T1000 (cell line): ENCODE measurements at regions not wholly inside any gene's neighbourhood (a gene's known extent, or its start where the extent isn't known, plus 50 kb on each side); places are given as distances from the start of the nearest gene placed in this dataset.

Source experiments
- DNase-seq: peaks from one replicate; lab custom pipeline; 2025; ENCODE audit warnings: mixed read lengths; lab: John Stamatoyannopoulos, UW

GRCh38 chr16:5374184-5374583 lies 276.6 kb upstream of the EEF2KMT start:
- no peak for DNase-seq

- DNase-seq: no peak
Observed at GRCh38 chr16:5367951-5368350, 270.4 kb upstream of the EEF2KMT start.

GRCh38 chr16:5366126-5366525 lies 268.5 kb upstream of the EEF2KMT start:
- DNase-seq: no peak

- no peak for DNase-seq
Observed at GRCh38 chr16:5364186-5364585, 266.6 kb upstream of the EEF2KMT start.

GRCh38 chr16:5361322-5361721 lies 263.7 kb upstream of the EEF2KMT start:
- DNase-seq: no peak

- DNase-seq: no peak
Observed at GRCh38 chr16:5354645-5355044, 257.1 kb upstream of the EEF2KMT start.

GRCh38 chr16:5349670-5350517 lies 252.3 kb upstream of the EEF2KMT start:
- DNase-seq: no peak

- DNase-seq: no peak
Observed at GRCh38 chr16:5349101-5349500, 251.5 kb upstream of the EEF2KMT start.

- DNase-seq: no peak
Observed at GRCh38 chr16:5347561-5347960, 250.0 kb upstream of the EEF2KMT start.

- no peak for DNase-seq
Observed at GRCh38 chr16:5336941-5337340, 239.3 kb upstream of the EEF2KMT start.

GRCh38 chr16:5333991-5334390 lies 236.4 kb upstream of the EEF2KMT start:
- no peak for DNase-seq

GRCh38 chr16:5333126-5333525 lies 235.5 kb upstream of the EEF2KMT start:
- no peak for DNase-seq

GRCh38 chr16:5330058-5330457 lies 232.5 kb upstream of the EEF2KMT start:
- DNase-seq: no peak

- no peak for DNase-seq
Observed at GRCh38 chr16:5328546-5328945, 231.0 kb upstream of the EEF2KMT start.

GRCh38 chr16:5326395-5326794 lies 228.8 kb upstream of the EEF2KMT start:
- DNase-seq: no peak

GRCh38 chr16:5325932-5326331 lies 228.3 kb upstream of the EEF2KMT start:
- no peak for DNase-seq

- no peak for DNase-seq
Observed at GRCh38 chr16:5323284-5324141, 225.9 kb upstream of the EEF2KMT start.

- DNase-seq: no peak
Observed at GRCh38 chr16:5321930-5322329, 224.3 kb upstream of the EEF2KMT start.

- DNase-seq: no peak
Observed at GRCh38 chr16:5319799-5320198, 222.2 kb upstream of the EEF2KMT start.

- no peak for DNase-seq
Observed at GRCh38 chr16:5315914-5316313, 218.3 kb upstream of the EEF2KMT start.

GRCh38 chr16:5314377-5314776 lies 216.8 kb upstream of the EEF2KMT start:
- DNase-seq: no peak

GRCh38 chr16:5309946-5310611 lies 212.5 kb upstream of the EEF2KMT start:
- no peak for DNase-seq

GRCh38 chr16:5305023-5305422 lies 207.4 kb upstream of the EEF2KMT start:
- DNase-seq: no peak
